Upper lobe of left lung (tissue), 6 donors: ENCODE measurements at regions not wholly inside any gene's neighbourhood (a gene's known extent, or its start where the extent isn't known, plus 50 kb on each side); places are given as distances from the start of the nearest gene placed in this dataset.

Experiments
- ATAC-seq, 2 donors: fragments of 200-7000 bp; cut with Tn5 transposase; one replicate each; pipeline ENCODE4 v1.9.1; 2022; ENCODE audit warnings: mild to moderate bottlenecking in 2 of 2, moderate library complexity in 2 of 2; ENCODE audit not compliant: low FRiP score in 2 of 2
- DNase-seq, 2 donors: peaks; one replicate each; pipeline ENCODE4 v3.0.0-alpha.2; 2019 to 2020
- H3K27ac ChIP-seq, 4 donors: fragments of 200-600 bp; sonication (generic); one replicate each; pipeline ENCODE4 v1.5.1; 2016 to 2019
- H3K27me3 ChIP-seq, 4 donors: fragments of 200-600 bp; sonication (generic); one replicate each; pipeline ENCODE4 v1.5.1; 2017 to 2019
- H3K36me3 ChIP-seq, 4 donors: fragments of 200-600 bp; sonication (generic); one replicate each; pipeline ENCODE4 v1.5.1; 2016 to 2019
- H3K4me1 ChIP-seq, 4 donors: fragments of 200-600 bp; sonication (generic); one replicate each; pipeline ENCODE4 v1.5.1; 2018 to 2019
- H3K4me3 ChIP-seq, 4 donors: fragments of 200-600 bp; sonication (generic); one replicate each; pipeline ENCODE4 v1.5.1; 2017 to 2019; ENCODE audit warnings: mild to moderate bottlenecking in 2 of 4, moderate library complexity in 1 of 4
- H3K9me3 ChIP-seq, 4 donors: fragments of 200-600 bp; sonication (generic); one replicate each; pipeline ENCODE4 v1.5.1; 2018 to 2019
- CTCF ChIP-seq, 6 experiments: fragments of 450-650 bp in 4 of 6; fragments of 200-600 bp in 2 of 6; sonication (generic) in 2 of 6; IDR thresholded peaks; one replicate each; pipeline ENCODE4 v1.5.1; 2016 to 2019; ENCODE audit warnings: antibody characterized with exemption in 6 of 6
- EP300 ChIP-seq, 4 donors: sonication (generic); formaldehyde crosslinking; IDR thresholded peaks; one replicate each; pipeline ENCODE4 v1.5.1; 2017; ENCODE audit warnings: antibody characterized with exemption in 4 of 4, control low read depth in 2 of 4
- POLR2A ChIP-seq, 4 donors: fragments of 450-650 bp; IDR thresholded peaks; one replicate each; pipeline ENCODE4 v1.5.1; 2016 to 2017; ENCODE audit warnings: antibody characterized with exemption in 4 of 4, mild to moderate bottlenecking in 2 of 4
- POLR2AphosphoS5 ChIP-seq, 2 donors: sonication (generic); formaldehyde crosslinking; IDR thresholded peaks; one replicate each; pipeline ENCODE4 v1.5.1; 2017; ENCODE audit warnings: antibody characterized with exemption in 2 of 2
- WGBS, 2 donors: methylation state at CpG; one replicate each; pipeline ENCODE4 v1.1.5; 2017 to 2018; 5-methylcytosine and 5-hydroxymethylcytosine counted together
- donor health status: DM: no; HTN: no; CAD: no; lungs with moderate emphysema.
- donor health status: DM: no; HTN: yes; CAD: no; lungs with severe emphysema.

- Histone ChIP-seq H3K27me3 (no peaks in the 10 kb centered on the region), H3K27ac (no peak overlapping the region), H3K4me1 (no peaks in the 10 kb centered on the region), H3K36me3 (no peaks in the 10 kb centered on the region), H3K9me3 (no peaks in the 10 kb centered on the region), H3K4me3 (no peak overlapping the region)
- TF ChIP-seq POLR2A (IDR thresholded peaks at IDR 0.05) (no peak), CTCF (IDR thresholded peaks at IDR 0.05) (no peak)
- ATAC-seq = no peak
- WGBS, 2 donors = 66 to 71% methylated on average over 4 of the region's 4 CpGs
- no peak for DNase-seq
Measured at GRCh38 chr12:14199455-14200198, 165.9 kb upstream of the ATF7IP start.

- WGBS, 2 donors = 91 to 93% methylated on average over 2 of the region's 2 CpGs
Measured at GRCh38 chr12:14200598-14200997, 164.9 kb upstream of the ATF7IP start.

GRCh38 chr12:14201291-14201690 is 164.2 kb upstream of the ATF7IP start:
- Histone ChIP-seq H3K27ac (no peak overlapping the region), H3K27me3 (no peaks in the 10 kb centered on the region), H3K4me1 (no peaks in the 10 kb centered on the region), H3K9me3 (no peaks in the 10 kb centered on the region), H3K36me3 (no peaks in the 10 kb centered on the region), H3K4me3 (no peak overlapping the region)
- TF ChIP-seq EP300 (IDR thresholded peaks at IDR 0.05) = no peak
- TF ChIP-seq POLR2A (IDR thresholded peaks at IDR 0.05) = no peak
- no peak for TF ChIP-seq CTCF (IDR thresholded peaks at IDR 0.05)
- TF ChIP-seq POLR2AphosphoS5 (IDR thresholded peaks at IDR 0.05) = no peak
- WGBS, 2 donors = 92 to 100% methylated on average over 1 of the region's 1 CpG
- ATAC-seq (no peak), DNase-seq (no peak)

More at GRCh38 chr12:14200598-14200997, 164.9 kb upstream of the ATF7IP start:
- Histone ChIP-seq H3K9me3 (no peaks in the 10 kb centered on the region), H3K36me3 (no peaks in the 10 kb centered on the region), H3K27me3 (no peaks in the 10 kb centered on the region), H3K4me3 (no peak overlapping the region), H3K27ac (no peak overlapping the region), H3K4me1 (no peaks in the 10 kb centered on the region)
- DNase-seq (no peak), ATAC-seq (no peak)
- TF ChIP-seq POLR2A (IDR thresholded peaks at IDR 0.05) (no peak), CTCF (IDR thresholded peaks at IDR 0.05) (no peak), EP300 (IDR thresholded peaks at IDR 0.05) (no peak), POLR2AphosphoS5 (IDR thresholded peaks at IDR 0.05) (no peak)

GRCh38 chr12:14207905-14208551 is 157.5 kb upstream of the ATF7IP start:
- 56 to 60% methylated on average over 4 of the region's 4 CpGs for WGBS, 2 donors
- Histone ChIP-seq H3K4me1 (peaks cover 0 to 8% (median 1%) of the 10 kb centered on the region in 4 donors), H3K27me3 (no peaks in the 10 kb centered on the region), H3K9me3 (no peaks in the 10 kb centered on the region), H3K36me3 (no peaks in the 10 kb centered on the region), H3K4me3 (no peak overlapping the region), H3K27ac (no peak overlapping the region)
- DNase-seq (peak in 1 of 2 donors; percentile 38), ATAC-seq (peak; percentile 49 to 61)
- TF ChIP-seq EP300 (IDR thresholded peaks at IDR 0.05) (no peak), POLR2AphosphoS5 (IDR thresholded peaks at IDR 0.05) (no peak), CTCF (IDR thresholded peaks at IDR 0.05) (no peak), POLR2A (IDR thresholded peaks at IDR 0.05) (no peak)
